ENCODE measurements at regions not wholly inside any gene's neighbourhood (a gene's known extent, or its start where the extent isn't known, plus 50 kb on each side); places are given as distances from the start of the nearest gene placed in this dataset.

GRCh38 chr11:13902523-13902922 lies 60.0 kb upstream of the SPON1 start:
- no peak for TF ChIP-seq POLR2A (IDR thresholded peaks at IDR 0.05)
- TF ChIP-seq CTCF (IDR thresholded peaks at IDR 0.05): no peak

Measured in upper lobe of left lung (tissue), 4 donors.